ENCODE measurements at regions not wholly inside any gene's neighbourhood (a gene's known extent, or its start where the extent isn't known, plus 50 kb on each side); places are given as distances from the start of the nearest gene placed in this dataset.

DNA sequence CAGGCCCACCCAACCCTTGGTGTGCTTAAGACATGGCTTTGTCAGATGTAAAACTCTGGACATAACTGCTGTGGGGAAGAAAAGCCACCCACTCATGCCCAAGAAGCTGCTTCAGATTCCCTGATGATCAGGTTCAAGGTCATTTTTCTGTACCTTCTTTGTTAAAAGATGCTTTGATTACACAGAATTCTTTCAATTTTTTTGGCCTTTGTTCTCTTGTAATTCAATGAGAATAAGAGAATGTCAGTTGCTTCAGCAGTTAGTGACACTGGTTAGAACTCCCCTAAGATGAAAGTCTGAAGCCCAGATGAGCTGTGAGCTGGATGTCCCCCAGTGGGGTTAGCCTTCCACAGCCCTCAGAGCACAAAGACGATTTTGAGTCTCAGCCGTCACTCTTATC lies 152.7 kb downstream of the CHRM3 start:
- DNase-seq, result no peak

DNA sequence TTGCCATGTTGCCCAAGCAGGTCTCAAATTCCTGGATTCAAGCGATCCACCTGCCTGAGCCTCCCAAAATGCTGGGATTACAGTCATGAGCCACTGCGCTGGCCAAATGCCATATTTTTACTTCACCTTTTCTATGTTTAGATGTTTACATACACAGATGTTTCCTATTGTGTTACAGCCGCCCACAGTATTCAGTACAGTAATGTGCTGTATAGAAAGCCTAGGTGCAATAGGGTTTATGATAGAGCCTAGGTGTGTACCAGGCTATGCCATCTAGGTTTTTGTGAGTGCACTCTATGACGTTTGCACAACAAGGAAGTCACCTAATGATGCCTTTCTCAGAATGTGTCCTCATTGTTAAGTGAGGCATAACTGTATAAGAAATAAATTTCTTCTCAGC lies 153.4 kb downstream of the CHRM3 start:
- no peak for DNase-seq

GRCh38 chr1:239543873-239544272 lies 157.5 kb downstream of the CHRM3 start:
- DNase-seq, result no peak

DNA sequence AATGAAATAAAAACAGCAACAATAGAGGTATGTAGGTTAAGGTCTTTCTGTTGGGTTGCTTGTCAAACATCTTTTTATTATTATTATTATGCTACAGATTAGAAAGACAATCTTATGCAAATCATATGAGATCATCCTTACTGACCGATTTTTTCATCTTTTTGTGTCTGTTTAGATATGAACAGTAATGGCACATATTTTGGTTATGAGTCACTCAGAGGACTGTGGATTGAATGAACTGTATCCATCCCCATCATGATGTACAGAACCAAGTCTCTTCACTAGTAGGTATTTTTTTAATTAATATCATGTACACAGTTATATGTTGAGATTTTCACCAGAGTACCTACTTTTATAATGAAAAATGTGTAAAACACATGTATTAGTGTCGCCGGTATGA lies 159.1 kb downstream of the CHRM3 start:
- DNase-seq, result no peak

- DNase-seq, result peak; percentile 95
Measured at GRCh38 chr1:239547987-239548386, 161.6 kb downstream of the CHRM3 start.

DNA sequence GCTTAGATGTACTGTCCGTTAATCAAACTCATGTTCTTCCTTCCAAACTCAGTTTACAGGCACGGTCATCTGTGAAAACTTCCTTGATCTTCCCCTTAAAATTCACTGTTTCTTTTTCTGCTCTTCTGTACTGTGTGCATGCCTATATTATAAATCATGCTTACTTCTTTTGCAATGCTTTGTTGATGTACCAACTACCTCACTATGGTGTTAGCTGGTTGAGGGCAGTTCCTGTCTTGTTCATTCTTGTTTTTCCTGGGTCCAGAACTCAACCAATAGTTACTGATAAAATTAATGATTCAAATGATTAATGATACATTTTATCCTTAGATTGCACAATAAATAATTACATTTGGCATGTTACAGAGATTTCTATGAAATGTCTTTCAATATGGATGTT lies 163.8 kb downstream of the CHRM3 start:
- DNase-seq, result no peak

- DNase-seq, result no peak
Measured at GRCh38 chr1:239555350-239555749, 169.0 kb downstream of the CHRM3 start.

DNA sequence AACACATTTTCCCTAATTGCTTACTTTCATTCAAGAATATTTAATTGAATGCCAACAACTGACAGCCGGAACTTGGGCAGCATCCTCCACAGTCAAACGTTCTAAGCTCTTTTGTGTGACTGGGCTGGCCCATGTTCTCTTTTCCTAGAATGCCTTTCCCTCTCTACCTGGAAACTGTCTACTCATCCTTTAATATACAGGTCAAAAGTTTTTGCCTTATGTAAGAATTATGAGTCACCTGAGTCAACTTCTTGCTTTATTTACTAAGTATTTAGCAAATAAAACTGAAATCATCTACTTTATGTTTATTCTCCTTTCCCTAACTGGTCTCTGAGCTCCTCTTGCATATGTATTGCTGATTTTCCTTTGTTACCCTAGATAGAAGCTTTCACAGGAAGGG lies 172.2 kb downstream of the CHRM3 start:
- DNase-seq, result no peak

DNA sequence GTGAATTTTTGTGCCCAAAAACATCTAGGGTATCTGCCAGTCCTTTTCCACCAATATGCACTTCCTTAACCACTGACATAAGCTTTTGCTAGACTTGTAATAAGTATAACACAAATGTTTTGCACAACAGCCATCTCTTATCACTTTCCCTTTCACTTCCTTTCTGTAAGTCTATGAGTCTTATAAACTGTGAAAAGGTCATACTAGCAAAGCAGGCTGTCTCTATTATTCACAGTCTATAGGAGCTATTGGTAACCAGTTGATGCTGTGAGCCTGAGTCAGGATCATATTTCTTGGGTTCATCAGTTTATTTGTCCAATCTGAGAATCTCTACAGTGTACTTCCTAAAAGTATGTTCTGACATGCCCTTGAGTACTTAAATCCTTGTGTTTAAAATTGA lies 172.6 kb downstream of the CHRM3 start:
- peak; percentile 69 for DNase-seq

DNA sequence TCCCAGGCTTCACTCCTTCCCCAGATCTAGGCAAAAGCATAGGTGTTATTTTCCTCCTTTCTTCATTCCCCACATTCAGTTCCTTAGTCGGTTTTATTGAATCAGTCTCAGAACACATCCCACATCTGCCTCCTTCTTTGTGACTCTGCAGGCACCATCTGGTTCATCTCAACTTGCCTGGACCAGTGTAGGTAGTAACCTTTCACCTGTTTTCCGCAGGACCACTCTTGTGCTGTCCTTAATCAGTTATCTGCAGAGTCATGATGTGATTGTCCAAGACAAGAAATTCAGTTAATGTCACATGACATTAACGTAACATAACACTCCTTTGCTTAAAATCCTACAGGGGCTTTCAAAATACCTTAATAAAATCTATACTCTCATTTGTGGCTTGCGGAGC lies 174.6 kb downstream of the CHRM3 start:
- DNase-seq, result no peak

DNA sequence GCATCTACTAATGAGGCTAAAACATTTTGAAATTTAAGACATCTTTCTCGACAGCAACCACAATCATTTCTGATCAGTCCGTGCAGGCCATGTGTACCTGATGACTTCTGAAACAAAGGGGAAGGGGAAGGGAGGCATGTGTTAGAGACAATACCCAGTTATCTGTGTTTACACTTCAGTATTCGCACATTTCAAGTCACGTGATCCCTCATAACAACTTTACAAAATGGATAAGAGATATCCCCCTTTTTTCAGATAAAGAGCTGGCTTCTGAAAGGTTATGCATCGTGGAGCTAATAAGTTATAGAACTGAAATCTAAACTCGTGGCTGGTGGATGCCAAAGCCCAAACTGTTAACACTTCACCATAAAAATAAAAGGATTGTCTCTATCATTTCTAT lies 175.7 kb downstream of the CHRM3 start:
- no peak for DNase-seq

- DNase-seq, result peak; percentile 77
Measured at GRCh38 chr1:239563681-239564080, 177.3 kb downstream of the CHRM3 start.

DNA sequence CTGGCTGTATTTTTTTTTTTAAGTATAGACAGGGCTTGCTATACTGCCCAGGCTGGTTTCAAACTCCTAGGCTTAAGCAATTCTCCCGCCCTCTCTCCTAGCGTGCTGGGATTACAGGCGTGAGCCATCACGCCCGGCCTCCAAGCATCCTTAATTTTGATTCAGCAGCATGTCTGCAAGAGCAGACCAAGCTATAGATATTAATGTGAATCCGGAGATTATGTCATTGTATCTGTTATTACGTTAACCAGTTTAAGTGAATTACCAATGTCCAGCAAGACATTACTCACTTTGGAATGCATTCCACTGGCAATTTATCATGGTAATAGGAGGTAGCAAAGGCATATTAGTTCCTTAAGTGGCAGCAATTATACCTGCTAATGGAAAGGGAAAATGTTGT lies 179.7 kb downstream of the CHRM3 start:
- DNase-seq, result no peak

DNA sequence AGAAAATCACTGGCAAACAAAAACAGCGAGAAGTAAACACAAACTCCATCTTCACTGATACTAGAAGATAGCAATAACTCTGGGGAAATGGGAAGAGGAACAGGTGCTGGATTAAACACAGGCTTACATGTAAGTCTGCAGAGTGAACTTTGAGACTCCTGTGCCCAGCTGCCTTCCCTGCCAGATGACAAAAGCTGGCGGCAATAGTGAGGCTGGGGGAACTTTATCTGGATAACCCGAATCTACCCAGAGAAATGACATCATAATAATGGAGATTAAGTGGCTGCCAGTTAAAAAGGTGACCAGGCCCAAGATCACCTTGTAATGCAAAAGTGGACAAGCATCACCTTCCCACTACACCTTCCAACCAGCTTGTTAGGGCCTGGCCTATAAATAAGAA lies 184.5 kb downstream of the CHRM3 start:
- DNase-seq, result no peak

- DNase-seq, result no peak
Measured at GRCh38 chr1:239572183-239572582, 185.8 kb downstream of the CHRM3 start.

- no peak for DNase-seq
Measured at GRCh38 chr1:239574112-239574511, 187.7 kb downstream of the CHRM3 start.

DNA sequence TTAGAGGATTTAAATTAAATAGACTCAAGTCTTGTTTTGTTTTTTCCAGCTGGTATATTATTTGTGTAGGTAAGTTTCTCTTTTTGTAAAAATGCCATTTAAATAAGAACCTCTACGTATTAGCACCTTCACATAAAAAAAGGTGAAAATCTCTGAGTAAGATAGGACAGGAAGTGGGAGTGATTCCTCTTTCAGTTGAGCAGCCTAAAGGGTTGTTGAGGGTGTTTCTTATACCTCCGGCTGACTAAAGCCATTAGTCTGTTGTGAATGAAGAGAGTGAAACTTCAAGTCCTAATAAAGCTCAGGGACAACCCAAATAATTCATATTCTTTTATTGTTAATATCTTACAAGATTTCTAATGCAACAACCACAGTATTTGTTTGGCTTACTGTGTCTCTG lies 188.7 kb downstream of the CHRM3 start:
- no peak for DNase-seq

- DNase-seq, result no peak
Measured at GRCh38 chr1:239583536-239583935, 197.2 kb downstream of the CHRM3 start.

- no peak for DNase-seq
Measured at GRCh38 chr1:239586128-239586527, 199.8 kb downstream of the CHRM3 start.

- DNase-seq, result peak; percentile 17
Measured at GRCh38 chr1:239587066-239587465, 200.7 kb downstream of the CHRM3 start.

DNA sequence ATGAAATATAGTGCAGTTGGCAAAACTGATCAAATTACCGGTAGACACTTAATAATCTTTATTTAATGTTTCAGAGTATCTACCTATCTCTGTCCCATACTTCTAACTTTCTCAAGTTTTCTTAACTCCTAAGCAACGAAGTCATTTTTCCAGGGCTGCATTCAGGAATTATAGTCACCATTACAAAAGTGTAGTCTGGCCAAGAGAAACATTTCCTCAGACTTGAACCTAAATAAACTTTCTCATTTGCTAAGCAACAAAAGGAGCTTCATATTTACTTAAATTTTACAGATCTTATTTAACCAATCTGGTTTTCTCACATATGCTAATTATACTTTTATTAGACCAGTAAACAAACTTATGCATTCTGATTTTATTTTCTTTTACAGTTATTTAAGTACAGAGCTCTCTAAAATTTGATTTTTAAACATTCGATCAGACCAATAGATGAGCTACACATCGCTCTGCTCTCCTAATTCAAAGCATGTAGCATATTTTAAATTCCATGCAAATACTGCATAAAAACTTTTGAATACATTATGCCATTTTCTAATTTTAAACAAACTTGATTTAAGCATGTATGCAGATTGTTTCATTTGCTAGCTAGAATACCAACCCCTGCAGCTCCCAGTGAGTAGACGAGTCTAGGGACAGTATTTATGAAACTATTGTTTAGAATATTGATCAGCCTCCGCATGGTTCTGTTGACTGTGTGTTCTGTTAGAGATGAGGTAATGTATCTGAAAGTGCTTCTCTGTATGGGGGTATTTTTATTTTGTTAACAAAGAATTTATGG lies 201.4 kb downstream of the CHRM3 start:
- DNase-seq, result no peak

DNA sequence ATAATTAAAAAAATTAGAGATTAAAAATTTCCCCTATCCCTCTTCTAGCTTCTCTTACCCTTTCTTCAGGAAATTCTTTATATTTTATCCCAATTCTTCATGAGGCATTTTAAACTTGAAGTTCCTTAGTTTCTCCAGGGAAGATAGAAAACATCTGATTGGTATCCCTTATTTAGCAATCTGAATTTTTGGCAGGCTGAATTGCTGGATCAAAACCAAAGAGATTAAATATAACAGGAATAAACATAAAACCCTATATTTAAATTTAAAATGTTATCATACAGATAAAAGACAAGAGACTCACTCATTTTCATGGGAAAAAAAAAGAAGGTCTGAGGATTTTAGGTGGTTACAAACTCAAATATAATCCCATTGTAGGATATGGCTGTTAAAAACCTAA lies 204.2 kb downstream of the CHRM3 start:
- no peak for DNase-seq

GRCh38 chr1:239593527-239593926 lies 207.2 kb downstream of the CHRM3 start:
- DNase-seq, result no peak

GRCh38 chr1:239600588-239600987 lies 214.2 kb downstream of the CHRM3 start:
- no peak for DNase-seq

- no peak for DNase-seq
Measured at GRCh38 chr1:239601108-239601507, 214.7 kb downstream of the CHRM3 start.
